RWPE1 (cell line): ENCODE measurements at regions not wholly inside any gene's neighbourhood (a gene's known extent, or its start where the extent isn't known, plus 50 kb on each side); places are given as distances from the start of the nearest gene placed in this dataset.

Experiments used
- CTCF ChIA-PET: fragments of 350-600 bp; sonication (Branson Sonifier 250); formaldehyde crosslinking; extraction: SDS; loops from one replicate; lab custom pipeline; 2021; lab: Yijun Ruan, JAX
- POLR2A ChIA-PET: fragments of 400-600 bp; formaldehyde crosslinking; extraction: SDS; loops from one replicate; lab custom pipeline; 2020; ENCODE audit warnings: antibody characterized with exemption; ENCODE audit not compliant: low non-redundant PET; lab: Yijun Ruan, JAX
- DNase-seq: peaks from one replicate; pipeline ENCODE4 v3.0.0; 2012; ENCODE audit warnings: low spot score
- H3K27ac ChIP-seq: fragments of 450-650 bp; 2 replicates; pipeline ENCODE4 v1.5.1; 2017
- CTCF ChIP-seq: fragments of 450-650 bp; conservative IDR thresholded peaks from 2 replicates; pipeline ENCODE4 v1.5.1; 2017; ENCODE audit warnings: low read depth, mild to moderate bottlenecking

- no peak for DNase-seq
- TF ChIP-seq CTCF, result no peak
- CTCF ChIA-PET, result interaction anchor here (0.6 kb wide), 2 partner anchors 202 to 587 kb away, joined by 4 to 7 read pairs; no protein-coding TSS in a partner anchor
- no peak overlapping the region for H3K27ac ChIP-seq
- POLR2A ChIA-PET, result no interaction called here
These were observed 81.6 kb downstream of the DNAAF9 start for GRCh38 chr20:3325864-3326263.

GRCh38 chr20:3323398-3323797, 84.1 kb downstream of the DNAAF9 start:
- ChIA-PET POLR2A (no interaction called here), CTCF (interaction anchor here (0.6 to 0.7 kb wide), 3 partner anchors 12 to 310 kb away, joined by 3 to 4 read pairs (median 3); no protein-coding TSS in a partner anchor)
- H3K27ac ChIP-seq, result peak overlapping the region; percentile 39; the same call in 1 of the 2 replicates
- DNase-seq, result peak; percentile 31
- no peak for TF ChIP-seq CTCF

- CTCF ChIA-PET, result no interaction called here
These were observed 79.4 kb upstream of the SLC4A11 start for GRCh38 chr20:3318226-3318884.

GRCh38 chr20:3316136-3316535, 77.1 kb upstream of the SLC4A11 start:
- no peak for TF ChIP-seq CTCF
- ChIA-PET POLR2A (no interaction called here), CTCF (interaction anchor here (0.5 to 1.1 kb wide), 6 partner anchors 13 to 518 kb away, joined by 3 to 5 read pairs (median 3); partner anchors contain the start of gene DNAAF9)
- peak overlapping the region; percentile 86 for H3K27ac ChIP-seq
- DNase-seq, result no peak

More at GRCh38 chr20:3318226-3318884, 79.4 kb upstream of the SLC4A11 start:
- no peak for DNase-seq
- no peak for TF ChIP-seq CTCF
- POLR2A ChIA-PET, result no interaction called here
- no peak overlapping the region for H3K27ac ChIP-seq

GRCh38 chr20:3315136-3315535, 76.1 kb upstream of the SLC4A11 start:
- CTCF ChIA-PET, result interaction anchor here (1.0 to 1.3 kb wide), 2 partner anchors 96 to 262 kb away, joined by 3 read pairs; no protein-coding TSS in a partner anchor
- TF ChIP-seq CTCF, result no peak
- POLR2A ChIA-PET, result no interaction called here
- DNase-seq, result no peak
- H3K27ac ChIP-seq, result no peak overlapping the region

GRCh38 chr20:3314391-3314790, 75.4 kb upstream of the SLC4A11 start:
- no peak for TF ChIP-seq CTCF
- no peak for DNase-seq
- POLR2A ChIA-PET, result no interaction called here
- peak overlapping the region; percentile 79 for H3K27ac ChIP-seq
- CTCF ChIA-PET, result interaction anchor here (0.6 to 1.3 kb wide), 5 partner anchors 16 to 261 kb away, joined by 3 to 5 read pairs (median 3); no protein-coding TSS in a partner anchor
